ENCODE measurements at regions not wholly inside any gene's neighbourhood (a gene's known extent, or its start where the extent isn't known, plus 50 kb on each side); places are given as distances from the start of the nearest gene placed in this dataset.

- ChIA-PET CTCF (no interaction called here), POLR2A (no interaction called here)
- DNase-seq = no peak
- no peak overlapping the region for H3K27ac Mint-ChIP-seq
- H3K9me3 Mint-ChIP-seq = peaks cover 10 to 43% (median 27%) of the 10 kb centered on the region in 5 donors
- Histone ChIP-seq H3K27me3 (ENCODE audit: insufficient read depth, low read length, poor library complexity, severe bottlenecking) (no peaks in the 10 kb centered on the region), H3K4me3 (ENCODE audit: low read length) (no peak overlapping the region), H3K9me3 (ENCODE audit: low read length) (no peaks in the 10 kb centered on the region), H3K36me3 (ENCODE audit: insufficient read depth, low read length) (no peaks in the 10 kb centered on the region), H3K27ac (ENCODE audit: low read depth, low read length) (no peak overlapping the region), H3K4me1 (ENCODE audit: insufficient read depth, low read length) (no peaks in the 10 kb centered on the region)
- H3K4me1 Mint-ChIP-seq = no peaks in the 10 kb centered on the region
- H3K36me3 Mint-ChIP-seq = no peaks in the 10 kb centered on the region
- no peak overlapping the region for H3K4me3 Mint-ChIP-seq
- H3K27me3 Mint-ChIP-seq = no peaks in the 10 kb centered on the region
Observed at GRCh38 chr16:64434526-64435069, 687.3 kb downstream of the CDH11 start.

- H3K36me3 ChIP-seq (ENCODE audit: insufficient read depth, low read length) = no peaks in the 10 kb centered on the region
- H3K27ac ChIP-seq (ENCODE audit: low read depth, low read length) = no peak overlapping the region
- no peaks in the 10 kb centered on the region for H3K4me1 ChIP-seq (ENCODE audit: insufficient read depth, low read length)
- no peaks in the 10 kb centered on the region for H3K4me1 Mint-ChIP-seq
- no peaks in the 10 kb centered on the region for H3K27me3 Mint-ChIP-seq
- H3K4me3 Mint-ChIP-seq = no peak overlapping the region
- H3K9me3 ChIP-seq (ENCODE audit: low read length) = no peaks in the 10 kb centered on the region
- CTCF ChIA-PET = no interaction called here
- H3K9me3 Mint-ChIP-seq = peaks cover 23 to 56% (median 24%) of the 10 kb centered on the region in 5 donors
- no peaks in the 10 kb centered on the region for H3K36me3 Mint-ChIP-seq
- H3K27ac Mint-ChIP-seq = no peak overlapping the region
- no peak overlapping the region for H3K4me3 ChIP-seq (ENCODE audit: low read length)
- POLR2A ChIA-PET = no interaction called here
- no peak for DNase-seq
- H3K27me3 ChIP-seq (ENCODE audit: insufficient read depth, low read length, poor library complexity, severe bottlenecking) = no peaks in the 10 kb centered on the region
Observed at GRCh38 chr16:64428463-64429113, 693.3 kb downstream of the CDH11 start.

DNA sequence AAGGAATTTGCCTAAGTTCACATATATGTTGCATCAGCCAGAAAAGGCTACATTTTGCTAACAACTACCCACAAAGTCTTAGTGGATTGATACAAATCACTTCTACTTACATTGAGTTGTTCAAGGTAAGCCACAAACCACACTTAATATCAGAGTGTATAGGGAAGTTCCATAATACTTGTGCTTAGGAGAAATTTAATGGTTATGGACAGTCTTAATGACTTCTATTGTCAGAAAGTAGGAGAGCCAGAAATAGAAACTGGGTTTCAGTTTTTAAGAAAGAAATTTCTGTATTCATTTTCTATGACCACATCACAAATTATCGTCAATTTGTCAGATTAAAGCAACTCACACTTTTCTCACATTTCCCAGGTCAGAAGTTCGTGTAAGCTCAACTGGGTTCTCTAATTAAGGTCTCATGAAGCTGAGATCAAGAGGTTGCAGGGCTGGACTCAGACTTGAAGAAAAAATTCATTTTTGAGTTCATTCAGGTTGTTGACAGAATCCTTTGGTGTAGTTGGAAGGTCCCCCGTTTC is 695.7 kb downstream of the CDH11 start:
- Mint-ChIP-seq H3K27me3 (no peaks in the 10 kb centered on the region), H3K4me3 (no peak overlapping the region), H3K4me1 (no peaks in the 10 kb centered on the region), H3K36me3 (peaks cover 0 to 2% (median 0%) of the 10 kb centered on the region in 3 donors), H3K27ac (no peak overlapping the region), H3K9me3 (peaks cover 3 to 59% (median 20%) of the 10 kb centered on the region in 5 donors)
- H3K4me3 ChIP-seq (ENCODE audit: low read length) = no peak overlapping the region
- ChIA-PET CTCF (no interaction called here), POLR2A (no interaction called here)
- no peaks in the 10 kb centered on the region for H3K9me3 ChIP-seq (ENCODE audit: low read length)
- no peaks in the 10 kb centered on the region for H3K36me3 ChIP-seq (ENCODE audit: insufficient read depth, low read length)
- no peak for DNase-seq
- no peaks in the 10 kb centered on the region for H3K27me3 ChIP-seq (ENCODE audit: insufficient read depth, low read length, poor library complexity, severe bottlenecking)
- no peaks in the 10 kb centered on the region for H3K4me1 ChIP-seq (ENCODE audit: insufficient read depth, low read length)
- H3K27ac ChIP-seq (ENCODE audit: low read depth, low read length) = no peak overlapping the region

DNA sequence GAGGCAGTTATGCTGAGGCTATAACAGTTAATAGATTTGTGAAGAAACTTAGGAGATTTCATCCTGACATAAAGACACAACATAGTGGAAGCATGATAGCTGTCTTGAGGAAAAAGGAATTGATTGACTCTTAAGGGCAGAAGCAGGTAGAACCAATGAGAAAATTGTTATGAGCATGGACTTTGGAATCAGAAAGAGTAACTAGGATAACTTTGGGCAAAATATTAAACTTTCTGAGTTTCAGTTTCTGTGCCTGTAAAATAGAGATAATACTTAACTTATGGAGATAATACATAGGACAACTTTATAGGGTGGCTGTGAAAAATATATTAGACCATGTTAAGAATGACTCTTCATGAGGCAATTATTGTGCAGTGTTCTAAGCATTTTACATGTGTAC is 696.5 kb downstream of the CDH11 start:
- Histone ChIP-seq H3K36me3 (ENCODE audit: insufficient read depth, low read length) (no peaks in the 10 kb centered on the region), H3K27ac (ENCODE audit: low read depth, low read length) (no peak overlapping the region), H3K27me3 (ENCODE audit: insufficient read depth, low read length, poor library complexity, severe bottlenecking) (no peaks in the 10 kb centered on the region), H3K4me1 (ENCODE audit: insufficient read depth, low read length) (no peaks in the 10 kb centered on the region), H3K4me3 (ENCODE audit: low read length) (no peak overlapping the region), H3K9me3 (ENCODE audit: low read length) (no peaks in the 10 kb centered on the region)
- Mint-ChIP-seq H3K9me3 (peaks cover 3 to 63% (median 20%) of the 10 kb centered on the region in 5 donors), H3K4me1 (no peaks in the 10 kb centered on the region), H3K27me3 (no peaks in the 10 kb centered on the region), H3K27ac (no peak overlapping the region), H3K4me3 (no peak overlapping the region), H3K36me3 (peaks cover 0 to 2% (median 0%) of the 10 kb centered on the region in 3 donors)
- DNase-seq = no peak
- CTCF ChIA-PET = no interaction called here
- POLR2A ChIA-PET = no interaction called here

DNA sequence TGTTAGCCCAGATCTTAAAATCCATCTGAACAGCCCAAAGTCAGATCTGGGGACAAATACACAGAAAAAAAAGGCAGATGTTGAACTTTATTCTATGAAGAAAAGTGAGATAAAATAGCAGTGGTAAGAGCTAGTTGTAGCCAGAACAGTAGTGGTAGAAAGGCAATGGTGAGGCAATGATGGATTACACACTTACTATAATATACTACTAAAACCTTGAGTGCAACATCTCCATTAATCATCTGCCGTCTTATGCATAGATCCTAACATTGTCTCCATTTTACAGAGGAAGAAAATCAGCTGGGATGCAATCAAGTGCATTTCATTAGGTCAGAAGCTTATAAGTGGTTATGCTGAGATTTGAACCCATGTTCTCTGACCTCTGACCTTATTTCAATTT is 699.6 kb downstream of the CDH11 start:
- H3K36me3 ChIP-seq (ENCODE audit: insufficient read depth, low read length) = no peaks in the 10 kb centered on the region

GRCh38 chr16:64421515-64421914 is 700.3 kb downstream of the CDH11 start:
- Mint-ChIP-seq H3K9me3 (peaks cover 5 to 61% (median 15%) of the 10 kb centered on the region in 5 donors), H3K4me3 (no peak overlapping the region), H3K27me3 (peaks cover 0 to 2% of the 10 kb centered on the region in 2 donors), H3K36me3 (peaks cover 0 to 4% (median 0%) of the 10 kb centered on the region in 3 donors), H3K4me1 (peaks cover 0 to 4% (median 0%) of the 10 kb centered on the region in 3 donors), H3K27ac (no peak overlapping the region)
- POLR2A ChIA-PET = no interaction called here
- no peak overlapping the region for H3K27ac ChIP-seq (ENCODE audit: low read depth, low read length)
- no peak overlapping the region for H3K4me3 ChIP-seq (ENCODE audit: low read length)
- no peak for DNase-seq
- CTCF ChIA-PET = no interaction called here
- no peaks in the 10 kb centered on the region for H3K27me3 ChIP-seq (ENCODE audit: insufficient read depth, low read length, poor library complexity, severe bottlenecking)
- no peaks in the 10 kb centered on the region for H3K36me3 ChIP-seq (ENCODE audit: insufficient read depth, low read length)
- no peaks in the 10 kb centered on the region for H3K4me1 ChIP-seq (ENCODE audit: insufficient read depth, low read length)
- no peaks in the 10 kb centered on the region for H3K9me3 ChIP-seq (ENCODE audit: low read length)

More for the DNA sequence above, 699.6 kb downstream of the CDH11 start:
- H3K4me1 ChIP-seq (ENCODE audit: insufficient read depth, low read length) = no peaks in the 10 kb centered on the region
- no peak overlapping the region for H3K27ac Mint-ChIP-seq
- H3K4me3 ChIP-seq (ENCODE audit: low read length) = no peak overlapping the region
- H3K4me3 Mint-ChIP-seq = no peak overlapping the region
- H3K9me3 Mint-ChIP-seq = peaks cover 6 to 60% (median 17%) of the 10 kb centered on the region in 5 donors
- H3K27me3 ChIP-seq (ENCODE audit: insufficient read depth, low read length, poor library complexity, severe bottlenecking) = no peaks in the 10 kb centered on the region
- H3K36me3 Mint-ChIP-seq = peaks cover 0 to 4% (median 0%) of the 10 kb centered on the region in 3 donors
- no peak overlapping the region for H3K27ac ChIP-seq (ENCODE audit: low read depth, low read length)
- CTCF ChIA-PET = no interaction called here
- no peak for DNase-seq
- H3K4me1 Mint-ChIP-seq = peaks cover 0 to 4% (median 0%) of the 10 kb centered on the region in 3 donors
- POLR2A ChIA-PET = no interaction called here
- H3K9me3 ChIP-seq (ENCODE audit: low read length) = no peaks in the 10 kb centered on the region
- H3K27me3 Mint-ChIP-seq = peaks cover 0 to 2% of the 10 kb centered on the region in 2 donors

GRCh38 chr16:64419832-64420231 is 702.0 kb downstream of the CDH11 start:
- Mint-ChIP-seq H3K36me3 (peaks cover 0 to 4% (median 0%) of the 10 kb centered on the region in 3 donors), H3K4me1 (peaks cover 0 to 4% (median 0%) of the 10 kb centered on the region in 3 donors), H3K27ac (no peak overlapping the region), H3K4me3 (no peak overlapping the region), H3K27me3 (peaks cover 0 to 2% of the 10 kb centered on the region in 2 donors), H3K9me3 (peaks cover 5 to 55% (median 9%) of the 10 kb centered on the region in 5 donors)
- Histone ChIP-seq H3K4me1 (ENCODE audit: insufficient read depth, low read length) (no peaks in the 10 kb centered on the region), H3K27ac (ENCODE audit: low read depth, low read length) (no peak overlapping the region), H3K27me3 (ENCODE audit: insufficient read depth, low read length, poor library complexity, severe bottlenecking) (no peaks in the 10 kb centered on the region), H3K36me3 (ENCODE audit: insufficient read depth, low read length) (no peaks in the 10 kb centered on the region), H3K9me3 (ENCODE audit: low read length) (no peaks in the 10 kb centered on the region), H3K4me3 (ENCODE audit: low read length) (no peak overlapping the region)
- CTCF ChIA-PET = no interaction called here
- POLR2A ChIA-PET = no interaction called here
- no peak for DNase-seq

GRCh38 chr16:64417711-64418227 is 704.1 kb downstream of the CDH11 start:
- H3K36me3 Mint-ChIP-seq = peaks cover 0 to 2% (median 0%) of the 10 kb centered on the region in 3 donors
- no peak overlapping the region for H3K4me3 Mint-ChIP-seq
- no peak overlapping the region for H3K27ac Mint-ChIP-seq
- H3K27me3 ChIP-seq (ENCODE audit: insufficient read depth, low read length, poor library complexity, severe bottlenecking) = no peaks in the 10 kb centered on the region
- H3K9me3 ChIP-seq (ENCODE audit: low read length) = no peaks in the 10 kb centered on the region
- peaks cover 7 to 64% (median 13%) of the 10 kb centered on the region in 5 donors for H3K9me3 Mint-ChIP-seq
- H3K36me3 ChIP-seq (ENCODE audit: insufficient read depth, low read length) = no peaks in the 10 kb centered on the region
- POLR2A ChIA-PET = no interaction called here
- H3K4me3 ChIP-seq (ENCODE audit: low read length) = no peak overlapping the region
- DNase-seq = no peak
- no peak overlapping the region for H3K27ac ChIP-seq (ENCODE audit: low read depth, low read length)
- H3K4me1 ChIP-seq (ENCODE audit: insufficient read depth, low read length) = no peaks in the 10 kb centered on the region
- H3K27me3 Mint-ChIP-seq = peaks cover 0 to 2% of the 10 kb centered on the region in 2 donors
- peaks cover 0 to 4% (median 0%) of the 10 kb centered on the region in 3 donors for H3K4me1 Mint-ChIP-seq
- CTCF ChIA-PET = no interaction called here

Data from CD8-positive, alpha-beta memory T cell (primary cell).